A673 (cell line): ENCODE measurements at regions not wholly inside any gene's neighbourhood (a gene's known extent, or its start where the extent isn't known, plus 50 kb on each side); places are given as distances from the start of the nearest gene placed in this dataset.

Experiments used
- EZH2 ChIP-seq: fragments of 200-600 bp; sonication (generic); IDR thresholded peaks from 2 replicates; pipeline ENCODE4 v1.6.1; 2017; ENCODE audit warnings: borderline replicate concordance, low read depth, mild to moderate bottlenecking, mixed read lengths, antibody characterized with exemption, low read length; ENCODE audit not compliant: poor library complexity, severe bottlenecking
- TF ChIP-seq, protein P1 (sequence below): fragments of 300-800, 200-600 bp; sonication (generic); conservative IDR thresholded peaks from 2 replicates; pipeline ENCODE4 v1.5.1; 2017; ENCODE audit warnings: low read depth, mild to moderate bottlenecking, antibody characterized with exemption, low read length, moderate library complexity, mixed read lengths

DNA sequence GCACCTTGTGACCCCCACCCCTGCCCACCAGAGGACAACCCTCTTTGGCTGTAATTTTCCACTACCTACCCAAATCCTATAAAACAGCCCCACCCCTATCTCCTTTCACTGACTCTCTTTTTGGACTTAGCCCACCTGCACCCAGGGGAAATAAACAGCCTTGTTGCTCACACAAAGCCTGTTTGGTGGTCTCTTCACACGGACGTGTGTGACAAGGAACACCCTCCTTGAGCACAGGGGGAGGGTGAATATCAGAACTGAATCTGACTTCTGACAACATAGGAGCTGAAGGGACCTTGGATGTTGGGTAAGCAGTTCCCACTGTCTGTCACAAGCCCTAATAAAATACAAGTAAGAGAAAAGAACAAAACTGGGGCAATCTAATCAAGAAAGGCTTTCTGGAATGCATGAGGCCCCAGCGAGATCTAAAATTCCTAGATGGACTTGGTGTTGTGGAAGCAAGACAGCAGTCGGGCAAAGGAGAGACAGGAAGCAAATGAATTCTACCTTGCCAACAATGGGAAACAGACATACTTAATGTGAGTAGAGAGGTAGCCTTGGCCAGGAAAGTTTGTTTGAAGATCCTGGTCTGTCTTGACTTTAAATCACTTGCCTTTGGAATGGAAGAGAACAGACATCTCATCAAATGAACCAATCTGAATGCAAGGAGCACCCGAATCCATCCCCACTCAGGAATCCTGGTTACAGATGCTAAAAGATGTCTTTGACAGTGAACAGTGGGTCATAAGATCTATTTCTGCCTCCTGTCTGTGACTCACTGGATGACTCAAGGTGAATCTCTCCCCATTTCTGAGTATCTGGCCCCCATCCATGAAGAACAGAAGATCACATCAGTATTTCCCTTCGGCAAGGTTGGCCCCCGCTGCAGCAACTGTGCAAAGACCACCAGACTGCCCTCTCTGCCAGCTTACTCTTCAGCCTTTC, 53.3 kb downstream of the OLFML3 start:
- TF ChIP-seq, protein P1, sequence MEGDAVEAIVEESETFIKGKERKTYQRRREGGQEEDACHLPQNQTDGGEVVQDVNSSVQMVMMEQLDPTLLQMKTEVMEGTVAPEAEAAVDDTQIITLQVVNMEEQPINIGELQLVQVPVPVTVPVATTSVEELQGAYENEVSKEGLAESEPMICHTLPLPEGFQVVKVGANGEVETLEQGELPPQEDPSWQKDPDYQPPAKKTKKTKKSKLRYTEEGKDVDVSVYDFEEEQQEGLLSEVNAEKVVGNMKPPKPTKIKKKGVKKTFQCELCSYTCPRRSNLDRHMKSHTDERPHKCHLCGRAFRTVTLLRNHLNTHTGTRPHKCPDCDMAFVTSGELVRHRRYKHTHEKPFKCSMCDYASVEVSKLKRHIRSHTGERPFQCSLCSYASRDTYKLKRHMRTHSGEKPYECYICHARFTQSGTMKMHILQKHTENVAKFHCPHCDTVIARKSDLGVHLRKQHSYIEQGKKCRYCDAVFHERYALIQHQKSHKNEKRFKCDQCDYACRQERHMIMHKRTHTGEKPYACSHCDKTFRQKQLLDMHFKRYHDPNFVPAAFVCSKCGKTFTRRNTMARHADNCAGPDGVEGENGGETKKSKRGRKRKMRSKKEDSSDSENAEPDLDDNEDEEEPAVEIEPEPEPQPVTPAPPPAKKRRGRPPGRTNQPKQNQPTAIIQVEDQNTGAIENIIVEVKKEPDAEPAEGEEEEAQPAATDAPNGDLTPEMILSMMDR = no peak
- no peak for TF ChIP-seq EZH2
